Loucy (cell line): ENCODE measurements at regions not wholly inside any gene's neighbourhood (a gene's known extent, or its start where the extent isn't known, plus 50 kb on each side); places are given as distances from the start of the nearest gene placed in this dataset.
A peak's percentile ranks its signal among the peaks of the same experiment; 100 is the strongest.

Experiments used
- H2AFZ ChIP-seq: fragments of 200-600 bp; sonication (generic); 2 replicates; pipeline ENCODE4 v1.6.0; 2016; ENCODE audit warnings: antibody characterized with exemption, mild to moderate bottlenecking, low read length, moderate library complexity
- H3F3A ChIP-seq: fragments of 200-600 bp; 2 replicates; pipeline ENCODE4 v1.6.0; 2016; ENCODE audit warnings: antibody characterized with exemption, low read depth, mild to moderate bottlenecking
- H3K27me3 ChIP-seq: fragments of 200-600 bp; sonication (generic); 2 replicates; pipeline ENCODE4 v1.6.1; 2014; ENCODE audit warnings: low read length, mild to moderate bottlenecking; ENCODE audit not compliant: insufficient read depth, poor library complexity, severe bottlenecking
- H3K36me3 ChIP-seq: fragments of 200-600 bp; sonication (generic); 2 replicates; pipeline ENCODE4 v1.6.1; 2016; ENCODE audit warnings: low read length; ENCODE audit not compliant: insufficient read depth
- H3K4me1 ChIP-seq: fragments of 200-600 bp; sonication (generic); 2 replicates; pipeline ENCODE4 v1.5.1; 2014; ENCODE audit warnings: low read length, mild to moderate bottlenecking; ENCODE audit not compliant: insufficient read depth, poor library complexity, severe bottlenecking
- H3K4me2 ChIP-seq: fragments of 200-600 bp; sonication (generic); 2 replicates; pipeline ENCODE4 v1.6.0; 2014; ENCODE audit warnings: antibody characterized with exemption, low read length, low read depth, mild to moderate bottlenecking; ENCODE audit not compliant: poor library complexity, severe bottlenecking
- H3K4me3 ChIP-seq: fragments of 200-600 bp; sonication (generic); 2 replicates; pipeline ENCODE4 v1.5.1; 2014; ENCODE audit warnings: low read length, mild to moderate bottlenecking, mixed read lengths; ENCODE audit not compliant: poor library complexity, severe bottlenecking
- H3K79me2 ChIP-seq: fragments of 200-600 bp; sonication (generic); 2 replicates; pipeline ENCODE4 v1.6.1; 2014; ENCODE audit warnings: low read length; ENCODE audit not compliant: insufficient read depth
- H3K9ac ChIP-seq: fragments of 200-600 bp; sonication (generic); 2 replicates; pipeline ENCODE4 v1.6.0; 2014; ENCODE audit warnings: mild to moderate bottlenecking, low read depth, low read length, moderate library complexity; ENCODE audit not compliant: poor library complexity, severe bottlenecking
- H3K9me2 ChIP-seq: fragments of 200-600 bp; sonication (generic); replicated peaks from 2 replicates; pipeline ENCODE4 v1.6.1; 2016; ENCODE audit warnings: low read depth, low read length, mixed read lengths
- H3K9me3 ChIP-seq: fragments of 200-600 bp; sonication (generic); 2 replicates; pipeline ENCODE4 v1.6.1; 2014; ENCODE audit warnings: mild to moderate bottlenecking, antibody characterized with exemption, low read length, low read depth; ENCODE audit not compliant: insufficient read depth
- H4K20me1 ChIP-seq: fragments of 200-600 bp; sonication (generic); 2 replicates; pipeline ENCODE4 v1.6.0; 2014; ENCODE audit warnings: antibody characterized with exemption, low read length, mild to moderate bottlenecking; ENCODE audit not compliant: insufficient read depth, poor library complexity, severe bottlenecking
- EZH2phosphoT487 ChIP-seq: fragments of 200-600 bp; IDR thresholded peaks from 2 replicates; pipeline ENCODE4 v1.6.1; 2018; ENCODE audit warnings: antibody characterized with exemption, mild to moderate bottlenecking, moderate library complexity, borderline replicate concordance
- TF ChIP-seq, protein P1 (sequence below): fragments of 200-600 bp; sonication (generic); conservative IDR thresholded peaks from 2 replicates; pipeline ENCODE4 v1.5.1; 2014; ENCODE audit warnings: mild to moderate bottlenecking, antibody characterized with exemption, low read length

DNA sequence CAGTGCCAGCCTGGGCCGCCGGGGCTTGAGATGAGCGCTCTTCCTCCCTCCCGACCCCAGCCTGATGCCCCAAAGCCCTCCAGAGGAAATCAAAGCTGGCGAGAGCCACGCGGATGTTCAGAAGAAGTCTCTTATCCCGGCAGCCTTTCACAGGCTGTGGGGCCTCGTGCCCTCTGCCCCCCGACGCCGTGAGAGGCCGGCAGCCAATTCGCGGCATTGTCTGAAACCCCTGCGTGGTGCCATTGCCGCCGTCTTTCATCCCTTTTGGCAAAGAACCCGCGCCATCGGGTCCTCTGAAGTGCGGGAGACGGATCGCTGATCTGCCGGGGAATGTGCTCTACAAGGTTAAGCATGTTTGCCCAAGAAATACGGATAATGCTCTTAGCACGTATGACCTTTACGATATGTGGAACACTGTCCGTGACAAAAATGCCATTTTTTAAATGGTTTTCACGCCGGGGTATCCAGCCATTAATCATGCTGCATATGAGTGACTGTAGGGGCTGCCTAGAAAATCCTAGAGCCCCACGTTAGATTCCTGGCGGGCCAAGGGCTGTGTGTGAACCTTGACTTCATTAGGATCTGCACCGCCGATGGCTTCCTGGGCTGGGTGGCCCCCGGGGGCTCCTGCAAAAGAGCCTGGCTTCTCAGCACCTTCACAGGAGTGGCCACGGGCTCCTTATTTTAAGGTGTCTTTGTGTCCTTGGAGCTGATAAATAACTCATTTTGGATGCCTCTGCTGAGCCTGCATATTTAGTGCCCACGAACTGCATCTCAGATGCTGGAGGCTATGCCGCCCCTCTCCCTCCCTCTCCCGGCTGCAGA lies 165.1 kb upstream of the TNRC6C start:
- Histone ChIP-seq H4K20me1 (no peaks in the 10 kb centered on the region), H3K36me3 (no peaks in the 10 kb centered on the region)

GRCh38 chr17:77793971-77794235 lies 164.6 kb upstream of the TNRC6C start:
- Histone ChIP-seq H3K27me3 (no peaks in the 10 kb centered on the region), H3K9me2 (no peaks in the 10 kb centered on the region), H3K4me3 (no peak overlapping the region), H4K20me1 (no peaks in the 10 kb centered on the region), H3K79me2 (no peaks in the 10 kb centered on the region), H3K4me1 (peaks cover 12% of the 10 kb centered on the region), H2AFZ (no peak overlapping the region), H3F3A (no peaks in the 10 kb centered on the region), H3K9me3 (no peaks in the 10 kb centered on the region), H3K36me3 (no peaks in the 10 kb centered on the region), H3K4me2 (no peak overlapping the region), H3K9ac (no peak overlapping the region)
- TF ChIP-seq, protein P1, sequence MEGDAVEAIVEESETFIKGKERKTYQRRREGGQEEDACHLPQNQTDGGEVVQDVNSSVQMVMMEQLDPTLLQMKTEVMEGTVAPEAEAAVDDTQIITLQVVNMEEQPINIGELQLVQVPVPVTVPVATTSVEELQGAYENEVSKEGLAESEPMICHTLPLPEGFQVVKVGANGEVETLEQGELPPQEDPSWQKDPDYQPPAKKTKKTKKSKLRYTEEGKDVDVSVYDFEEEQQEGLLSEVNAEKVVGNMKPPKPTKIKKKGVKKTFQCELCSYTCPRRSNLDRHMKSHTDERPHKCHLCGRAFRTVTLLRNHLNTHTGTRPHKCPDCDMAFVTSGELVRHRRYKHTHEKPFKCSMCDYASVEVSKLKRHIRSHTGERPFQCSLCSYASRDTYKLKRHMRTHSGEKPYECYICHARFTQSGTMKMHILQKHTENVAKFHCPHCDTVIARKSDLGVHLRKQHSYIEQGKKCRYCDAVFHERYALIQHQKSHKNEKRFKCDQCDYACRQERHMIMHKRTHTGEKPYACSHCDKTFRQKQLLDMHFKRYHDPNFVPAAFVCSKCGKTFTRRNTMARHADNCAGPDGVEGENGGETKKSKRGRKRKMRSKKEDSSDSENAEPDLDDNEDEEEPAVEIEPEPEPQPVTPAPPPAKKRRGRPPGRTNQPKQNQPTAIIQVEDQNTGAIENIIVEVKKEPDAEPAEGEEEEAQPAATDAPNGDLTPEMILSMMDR = no peak
- TF ChIP-seq EZH2phosphoT487 = no peak

More for the DNA sequence above, 165.1 kb upstream of the TNRC6C start:
- Histone ChIP-seq H3K4me2 (no peak overlapping the region), H2AFZ (no peak overlapping the region), H3K79me2 (no peaks in the 10 kb centered on the region), H3K4me1 (peaks cover 12% of the 10 kb centered on the region), H3K9ac (no peak overlapping the region), H3K27me3 (no peaks in the 10 kb centered on the region), H3K4me3 (no peak overlapping the region), H3K9me3 (no peaks in the 10 kb centered on the region), H3K9me2 (no peaks in the 10 kb centered on the region), H3F3A (no peaks in the 10 kb centered on the region)
- no peak for TF ChIP-seq EZH2phosphoT487
- TF ChIP-seq, protein P1 = no peak

- Histone ChIP-seq H3K36me3 (no peaks in the 10 kb centered on the region), H3F3A (no peaks in the 10 kb centered on the region), H3K9me2 (no peaks in the 10 kb centered on the region), H4K20me1 (no peaks in the 10 kb centered on the region), H3K4me1 (peaks cover 12% of the 10 kb centered on the region), H2AFZ (no peak overlapping the region), H3K4me3 (no peak overlapping the region), H3K79me2 (no peaks in the 10 kb centered on the region), H3K9me3 (no peaks in the 10 kb centered on the region), H3K27me3 (no peaks in the 10 kb centered on the region), H3K9ac (no peak overlapping the region), H3K4me2 (peak overlapping the region; percentile 25)
- TF ChIP-seq, protein P1 = no peak
- TF ChIP-seq EZH2phosphoT487 = no peak
These were observed 163.7 kb upstream of the TNRC6C start for GRCh38 chr17:77794846-77795245.
